GM19438 (cell line): ENCODE measurements at regions not wholly inside any gene's neighbourhood (a gene's known extent, or its start where the extent isn't known, plus 50 kb on each side); places are given as distances from the start of the nearest gene placed in this dataset.
"Not testable (repeated sequence)": the region's sequence is repeated elsewhere in the genome, so short reads cannot be mapped to it uniquely, and the experiment has no call there.

ENCODE experiments used
- ATAC-seq: cut with Tn5 transposase; IDR thresholded peaks from one replicate; pipeline ENCODE4 v1.9.1; 2021; ENCODE audit warnings: low read depth; ENCODE audit not compliant: unreplicated experiment

DNA sequence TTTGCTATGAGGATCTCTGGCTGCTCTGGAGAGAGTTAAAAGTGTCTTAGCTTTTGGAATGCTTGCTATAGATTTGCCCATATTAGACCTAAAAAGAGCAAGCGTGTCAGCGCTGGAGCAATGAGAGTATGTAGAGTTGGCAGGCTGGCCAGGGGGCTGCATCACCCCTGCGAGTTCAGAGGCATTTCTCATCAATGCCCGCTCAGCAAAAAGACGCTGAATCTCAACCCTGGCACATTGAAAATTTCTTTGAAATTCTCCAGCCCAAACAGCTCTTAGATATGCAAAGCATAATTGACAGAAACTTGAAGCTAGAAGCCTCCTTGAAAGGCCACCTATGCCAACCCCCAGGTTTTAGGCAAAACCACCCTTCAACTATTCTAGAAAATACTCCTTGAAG is 135.5 kb upstream of the F3 start:
- ATAC-seq = no peak

DNA sequence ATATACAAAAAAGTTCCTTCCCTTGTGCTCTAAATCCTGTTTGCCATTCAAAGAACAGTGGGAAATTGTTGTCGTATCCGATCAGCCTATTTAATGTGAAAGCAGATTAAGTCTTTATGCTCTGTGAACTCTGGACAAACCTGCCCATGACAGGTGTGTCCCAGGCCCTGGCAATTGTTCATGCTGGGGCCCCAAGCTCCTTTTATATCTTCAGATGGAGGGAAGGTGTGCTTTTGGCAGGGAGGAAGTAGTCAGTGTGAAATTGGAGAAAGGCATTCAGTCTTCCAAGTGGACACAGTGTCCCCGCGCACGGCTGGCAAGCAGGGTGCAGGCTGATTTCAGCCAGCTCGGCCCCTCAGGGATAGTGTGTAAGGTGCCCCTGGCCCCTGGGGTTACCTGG is 135.1 kb upstream of the F3 start:
- no peak for ATAC-seq

DNA sequence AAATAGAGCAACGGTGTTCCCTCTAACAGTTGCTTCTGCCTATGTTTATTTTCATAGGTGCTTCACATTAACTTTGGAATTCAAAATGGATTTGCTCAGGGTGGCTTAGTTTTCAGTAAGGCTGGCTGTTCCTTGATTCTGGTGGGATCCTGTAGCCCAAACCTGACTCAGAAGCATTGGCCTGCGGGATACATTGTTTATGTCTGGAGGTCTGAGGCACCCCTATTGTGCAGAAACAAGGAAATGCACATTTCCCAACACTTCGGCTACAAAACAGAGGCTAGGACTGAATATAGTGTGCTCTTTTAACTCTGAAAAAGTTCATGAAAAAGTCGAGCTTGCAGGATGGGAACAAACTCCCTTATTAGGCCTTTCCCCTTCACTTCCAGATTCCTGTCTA is 133.8 kb upstream of the F3 start:
- ATAC-seq = no peak

DNA sequence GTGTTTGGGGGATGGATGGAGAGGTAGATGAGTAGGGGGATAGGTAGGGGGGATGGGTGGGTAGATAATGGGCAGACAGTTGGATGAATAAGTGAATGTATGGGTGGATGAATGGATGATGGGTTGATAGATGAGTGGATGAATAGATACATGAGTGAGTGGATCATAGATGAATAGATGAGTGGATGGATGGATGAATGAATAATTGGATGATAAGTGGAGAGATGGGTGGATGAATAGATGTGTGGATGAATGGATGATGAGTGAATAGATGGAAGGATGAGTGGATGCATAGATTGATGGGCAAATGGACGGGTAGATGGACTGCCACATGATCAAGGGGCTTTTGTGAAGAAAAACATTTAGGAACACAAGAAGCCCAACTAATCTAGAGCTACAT is 133.3 kb upstream of the F3 start:
- no peak for ATAC-seq

DNA sequence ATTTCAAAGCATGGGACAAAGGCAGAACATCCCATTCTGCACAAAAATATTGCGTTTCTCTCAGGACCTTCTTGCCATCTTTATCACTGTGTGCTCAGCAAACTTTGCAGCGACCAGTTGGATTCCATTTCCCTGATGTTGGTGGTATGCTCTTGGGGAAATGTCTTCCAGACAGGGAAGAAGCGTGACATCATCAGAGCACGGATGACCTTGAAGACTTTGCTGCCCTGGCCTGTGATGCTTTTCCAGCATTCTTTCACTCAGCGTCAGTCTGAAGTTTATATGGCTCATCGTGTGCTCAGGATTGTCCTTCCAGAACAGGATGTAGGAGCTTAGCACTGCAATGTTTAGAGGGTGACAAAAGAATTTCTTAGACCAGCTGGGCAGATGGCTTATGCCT is 131.4 kb upstream of the F3 start:
- ATAC-seq = no peak

DNA sequence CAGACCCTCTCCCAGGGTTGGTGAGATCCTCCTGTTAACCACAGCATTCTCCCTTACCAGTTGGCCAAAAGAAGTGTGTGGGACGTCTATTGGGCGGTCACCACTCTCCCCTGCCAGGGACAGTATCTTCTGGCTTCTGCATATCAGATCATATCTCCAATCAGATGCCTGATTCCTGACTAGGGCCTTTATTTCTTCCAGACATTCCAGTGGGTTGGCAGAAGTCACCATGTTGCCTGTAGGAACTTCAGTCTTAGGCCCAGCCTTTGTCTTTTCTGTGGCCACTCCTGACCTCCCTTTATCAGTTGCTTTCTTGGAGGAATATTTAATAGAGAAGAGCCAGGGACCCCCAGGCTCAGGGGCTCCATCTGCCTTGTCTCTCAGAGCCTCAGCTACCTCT is 130.4 kb upstream of the F3 start:
- no peak for ATAC-seq

DNA sequence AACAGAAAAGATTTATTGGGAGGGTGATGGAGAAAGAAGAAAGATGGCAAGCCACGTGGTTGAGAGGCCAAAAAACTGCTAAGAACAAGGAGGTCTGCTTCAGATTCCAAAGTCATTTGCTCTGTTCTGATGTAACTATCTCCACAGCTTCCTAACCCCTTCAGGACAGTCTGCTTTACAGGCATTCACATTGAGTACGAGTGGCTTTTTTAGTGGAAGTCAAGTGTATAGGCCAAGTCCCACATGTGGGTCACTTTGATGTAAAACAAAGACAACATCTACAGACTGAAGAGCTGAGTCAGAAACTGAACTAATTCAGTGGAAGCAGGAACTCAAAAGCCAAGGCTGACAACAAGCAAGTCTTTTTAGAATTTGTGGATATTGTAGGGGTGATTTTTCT is 128.7 kb upstream of the F3 start:
- no peak for ATAC-seq

- no peak for ATAC-seq
Observed at GRCh38 chr1:94669198-94669597, 127.6 kb upstream of the F3 start.

GRCh38 chr1:94668528-94668927 is 127.0 kb upstream of the F3 start:
- no peak for ATAC-seq

DNA sequence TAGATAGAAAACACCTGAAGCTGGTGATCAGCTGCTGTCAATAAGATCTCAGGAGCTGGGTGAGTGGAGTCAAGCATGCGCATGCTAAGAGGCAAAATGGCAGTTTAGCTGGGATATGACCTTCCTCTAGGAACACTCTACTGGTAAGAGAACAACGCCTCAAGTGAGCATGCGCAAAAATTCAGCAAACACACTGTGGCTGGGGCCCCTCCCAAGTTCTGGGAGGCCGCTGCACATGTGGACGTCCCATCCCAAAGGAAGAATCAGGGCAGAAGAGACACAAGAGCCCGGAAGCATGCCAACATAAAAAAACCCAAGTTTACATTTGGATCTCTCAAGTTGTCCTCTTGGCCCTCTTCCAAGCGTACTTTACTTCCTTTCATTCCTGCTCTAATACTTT is 126.3 kb upstream of the F3 start:
- no peak for ATAC-seq

DNA sequence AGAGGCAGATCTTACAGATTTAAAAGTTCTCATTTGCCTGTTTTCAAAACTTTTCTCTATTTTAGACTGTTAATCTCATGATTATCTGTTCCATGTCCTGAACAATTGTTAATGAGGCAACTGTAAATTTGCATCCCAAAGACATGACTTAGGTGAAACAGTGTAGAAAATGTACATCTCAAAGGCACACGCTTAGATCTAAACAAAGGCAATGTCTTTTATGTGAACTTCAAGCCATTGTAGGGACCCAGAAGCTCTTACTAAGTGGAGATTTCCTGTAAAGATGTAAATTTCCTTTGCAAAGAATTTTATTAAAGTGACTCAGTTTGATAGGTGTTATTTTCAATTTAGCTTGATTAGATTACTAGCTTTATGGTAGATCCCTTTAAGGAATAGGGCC is 125.2 kb upstream of the F3 start:
- no peak for ATAC-seq

GRCh38 chr1:94661431-94661932 is 119.9 kb upstream of the F3 start:
- ATAC-seq = no peak

- ATAC-seq = no peak
Observed at GRCh38 chr1:94660994-94661393, 119.4 kb upstream of the F3 start.

GRCh38 chr1:94660258-94660657 is 118.7 kb upstream of the F3 start:
- no peak for ATAC-seq

DNA sequence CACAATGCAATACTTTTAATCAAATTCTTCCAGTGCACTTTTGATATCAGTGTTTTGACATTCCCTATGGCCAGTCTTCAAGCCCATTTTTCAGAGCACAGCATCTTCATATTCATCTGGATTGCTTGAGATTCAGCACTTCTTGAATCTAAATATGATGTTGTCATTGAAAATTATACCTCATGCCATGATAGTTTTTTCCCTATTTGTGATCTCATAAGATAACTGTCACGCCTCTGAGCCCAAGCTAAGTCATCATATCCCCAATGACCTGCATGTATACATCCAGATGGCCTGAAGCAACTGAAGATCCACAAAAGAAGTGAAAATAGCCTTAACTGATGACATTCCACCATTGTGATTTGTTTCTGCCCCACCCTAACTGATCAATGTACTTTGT is 117.6 kb upstream of the F3 start:
- ATAC-seq = not testable (repeated sequence)

GRCh38 chr1:94658221-94658620 is 116.7 kb upstream of the F3 start:
- ATAC-seq = no peak

DNA sequence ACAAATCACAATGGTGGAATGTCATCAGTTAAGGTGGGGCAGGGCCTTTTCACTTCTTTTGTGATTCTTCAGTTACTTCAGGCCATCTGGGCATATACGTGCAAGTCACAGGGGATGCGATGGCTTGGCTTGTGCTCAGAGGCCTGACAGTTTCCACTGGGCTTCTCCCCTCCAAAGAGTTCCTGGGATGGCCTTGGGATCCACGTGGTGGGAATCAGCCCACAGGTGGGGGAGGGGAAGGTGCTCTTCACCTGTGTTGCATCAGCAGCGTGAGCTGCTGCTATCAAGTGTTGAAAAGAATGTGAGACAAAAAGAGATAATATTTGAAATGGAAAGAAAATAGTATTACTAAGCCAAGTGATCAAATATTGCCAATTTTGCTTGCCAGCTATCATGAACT is 116.2 kb upstream of the F3 start:
- ATAC-seq = not testable (repeated sequence)

GRCh38 chr1:94656967-94657366 is 115.4 kb upstream of the F3 start:
- no peak for ATAC-seq

- no peak for ATAC-seq
Observed at GRCh38 chr1:94654919-94655318, 113.4 kb upstream of the F3 start.

GRCh38 chr1:94654459-94654858 is 112.9 kb upstream of the F3 start:
- no peak for ATAC-seq

- ATAC-seq = no peak
Observed at GRCh38 chr1:94654031-94654430, 112.5 kb upstream of the F3 start.

- ATAC-seq = no peak
Observed at GRCh38 chr1:94653454-94653853, 111.9 kb upstream of the F3 start.

GRCh38 chr1:94651076-94651475 is 109.5 kb upstream of the F3 start:
- no peak for ATAC-seq

DNA sequence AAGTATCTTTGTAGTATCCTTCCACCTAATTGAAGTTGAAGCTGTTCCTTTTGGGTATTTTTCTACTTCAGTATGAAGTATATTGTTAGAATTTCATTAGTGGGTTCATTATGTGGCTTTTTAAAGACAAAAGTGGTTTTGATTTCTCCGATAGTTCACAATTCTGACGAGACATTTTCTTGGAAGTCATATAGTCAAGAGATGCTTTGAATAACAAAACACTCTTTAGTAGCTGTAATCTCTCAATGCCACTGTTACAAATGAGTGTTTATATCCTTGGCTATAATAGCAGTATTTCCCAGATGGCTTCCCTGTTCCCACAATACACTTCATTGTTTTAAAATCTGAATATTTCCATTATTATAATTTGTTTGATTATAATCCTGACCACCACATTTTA is 108.7 kb upstream of the F3 start:
- no peak for ATAC-seq
